ENCODE measurements at regions not wholly inside any gene's neighbourhood (a gene's known extent, or its start where the extent isn't known, plus 50 kb on each side); places are given as distances from the start of the nearest gene placed in this dataset.

GRCh38 chr4:181200076-181200475 is 1043.1 kb upstream of the TENM3 start:
- no peaks in the 10 kb centered on the region for H3K4me1 ChIP-seq (ENCODE audit: low read depth, poor library complexity, severe bottlenecking)
- no peaks in the 10 kb centered on the region for H3K79me2 ChIP-seq (ENCODE audit: insufficient read depth, low read depth)
- H3K4me3 ChIP-seq (IDR thresholded peaks at IDR 0.05; ENCODE audit: insufficient read depth, low read depth, low read length) = no peak overlapping the region
- H3K4me2 ChIP-seq = no peak overlapping the region
- H3K9ac ChIP-seq = no peak overlapping the region
- H3K27ac ChIP-seq = no peak overlapping the region
- no peaks in the 10 kb centered on the region for H4K20me1 ChIP-seq (ENCODE audit: insufficient read depth)
- H3K27me3 ChIP-seq (ENCODE audit: insufficient read depth, low read depth) = no peaks in the 10 kb centered on the region
- TF ChIP-seq CTCF (conservative IDR thresholded peaks at IDR 0.05; ENCODE audit: low read depth, low read length) = no peak
- no peak overlapping the region for H2AFZ ChIP-seq (ENCODE audit: low read depth)
- H3K36me3 ChIP-seq (ENCODE audit: insufficient read depth) = no peaks in the 10 kb centered on the region

GRCh38 chr4:181202240-181202639 is 1041.0 kb upstream of the TENM3 start:
- Histone ChIP-seq H4K20me1 (ENCODE audit: insufficient read depth) (no peaks in the 10 kb centered on the region), H3K27ac (no peak overlapping the region)

GRCh38 chr4:181204109-181204508 is 1039.1 kb upstream of the TENM3 start:
- Histone ChIP-seq H3K4me3 (IDR thresholded peaks at IDR 0.05; ENCODE audit: insufficient read depth, low read depth, low read length) (no peak overlapping the region), H3K27ac (no peak overlapping the region), H3K9ac (no peak overlapping the region), H4K20me1 (ENCODE audit: insufficient read depth) (no peaks in the 10 kb centered on the region), H3K27me3 (ENCODE audit: insufficient read depth, low read depth) (no peaks in the 10 kb centered on the region), H3K36me3 (ENCODE audit: insufficient read depth) (no peaks in the 10 kb centered on the region), H2AFZ (ENCODE audit: low read depth) (no peak overlapping the region), H3K4me1 (ENCODE audit: low read depth, poor library complexity, severe bottlenecking) (no peaks in the 10 kb centered on the region), H3K4me2 (no peak overlapping the region), H3K79me2 (ENCODE audit: insufficient read depth, low read depth) (no peaks in the 10 kb centered on the region)
- TF ChIP-seq CTCF (conservative IDR thresholded peaks at IDR 0.05; ENCODE audit: low read depth, low read length) = no peak

More at GRCh38 chr4:181202240-181202639, 1041.0 kb upstream of the TENM3 start:
- no peaks in the 10 kb centered on the region for H3K27me3 ChIP-seq (ENCODE audit: insufficient read depth, low read depth)
- H3K4me2 ChIP-seq = no peak overlapping the region
- H2AFZ ChIP-seq (ENCODE audit: low read depth) = no peak overlapping the region
- H3K4me1 ChIP-seq (ENCODE audit: low read depth, poor library complexity, severe bottlenecking) = no peaks in the 10 kb centered on the region
- H3K9ac ChIP-seq = no peak overlapping the region
- H3K36me3 ChIP-seq (ENCODE audit: insufficient read depth) = no peaks in the 10 kb centered on the region
- no peak overlapping the region for H3K4me3 ChIP-seq (IDR thresholded peaks at IDR 0.05; ENCODE audit: insufficient read depth, low read depth, low read length)
- no peaks in the 10 kb centered on the region for H3K79me2 ChIP-seq (ENCODE audit: insufficient read depth, low read depth)
- no peak for TF ChIP-seq CTCF (conservative IDR thresholded peaks at IDR 0.05; ENCODE audit: low read depth, low read length)

- no peak for TF ChIP-seq CTCF (conservative IDR thresholded peaks at IDR 0.05; ENCODE audit: low read depth, low read length)
- no peak overlapping the region for H3K4me2 ChIP-seq
Observed at GRCh38 chr4:181213551-181213950, 1029.7 kb upstream of the TENM3 start.

More at GRCh38 chr4:181213551-181213950, 1029.7 kb upstream of the TENM3 start:
- Histone ChIP-seq H3K27ac (no peak overlapping the region), H3K4me1 (ENCODE audit: low read depth, poor library complexity, severe bottlenecking) (no peaks in the 10 kb centered on the region), H3K79me2 (ENCODE audit: insufficient read depth, low read depth) (no peaks in the 10 kb centered on the region), H4K20me1 (ENCODE audit: insufficient read depth) (no peaks in the 10 kb centered on the region), H3K4me3 (IDR thresholded peaks at IDR 0.05; ENCODE audit: insufficient read depth, low read depth, low read length) (no peak overlapping the region), H3K27me3 (ENCODE audit: insufficient read depth, low read depth) (no peaks in the 10 kb centered on the region), H2AFZ (ENCODE audit: low read depth) (no peak overlapping the region), H3K9ac (no peak overlapping the region), H3K36me3 (ENCODE audit: insufficient read depth) (no peaks in the 10 kb centered on the region)

Data from KMS-11 (cell line).